ENCODE measurements at regions not wholly inside any gene's neighbourhood (a gene's known extent, or its start where the extent isn't known, plus 50 kb on each side); places are given as distances from the start of the nearest gene placed in this dataset.

DNA sequence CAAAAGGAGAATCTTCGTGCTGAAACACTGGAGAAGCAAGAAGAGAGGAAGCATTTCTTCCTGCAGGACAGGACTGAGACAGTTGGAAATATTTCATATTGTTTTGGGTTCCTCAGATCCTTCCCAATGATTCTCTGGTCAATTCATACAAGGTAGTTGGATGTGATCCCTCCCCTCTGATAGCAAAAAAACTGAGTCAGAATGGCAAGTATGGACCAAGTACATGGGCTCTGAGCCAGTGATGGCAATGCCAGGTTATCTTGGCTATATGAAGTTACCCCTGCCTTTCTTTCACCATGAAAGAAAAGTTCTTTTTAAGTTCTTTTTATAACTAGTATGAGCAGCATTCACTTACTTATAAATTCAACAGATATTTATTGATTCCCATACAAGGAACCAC is 124.4 kb upstream of the PTPRZ1 start:
- no peaks in the 10 kb centered on the region for H3K4me1 Mint-ChIP-seq
- WGBS (ENCODE audit: insufficient coverage), result no CpG with 5 or more reads among the region's 1 CpG
- Histone ChIP-seq H3K4me1 (ENCODE audit: control insufficient read depth in 1 of 2, extremely low read depth in 1 of 2, insufficient read depth in 2 of 2, low read length in 2 of 2) (no peaks in the 10 kb centered on the region), H3K36me3 (ENCODE audit: control insufficient read depth in 2 of 2, extremely low read depth in 1 of 2, insufficient read depth in 1 of 2, low read length in 1 of 2) (no peaks in the 10 kb centered on the region), H3K27me3 (replicated peaks in 1 of 2; ENCODE audit: control insufficient read depth in 2 of 2, extremely low read depth in 1 of 2, insufficient read depth in 2 of 2, low read length in 1 of 2) (no peaks in the 10 kb centered on the region), H3K9me3 (no peaks in the 10 kb centered on the region), H3K4me3 (ENCODE audit: control insufficient read depth in 1 of 2, extremely low read depth in 1 of 2, low read length in 1 of 2) (no peak overlapping the region), H3K27ac (ENCODE audit: low read length) (no peak overlapping the region)
- H3K9me3 Mint-ChIP-seq, result peaks cover 0 to 2% (median 0%) of the 10 kb centered on the region in 3 donors
- no peaks in the 10 kb centered on the region for H3K36me3 Mint-ChIP-seq
- H3K27me3 Mint-ChIP-seq, result peaks cover 0 to 3% of the 10 kb centered on the region in 2 donors
- H3K27ac Mint-ChIP-seq, result no peak overlapping the region
- ATAC-seq (replicated peaks in 1 of 4) (no peak), DNase-seq (no peak)
- no peak overlapping the region for H3K4me3 Mint-ChIP-seq
- CTCF ChIA-PET, result no interaction called here
- POLR2A ChIA-PET, result no interaction called here

DNA sequence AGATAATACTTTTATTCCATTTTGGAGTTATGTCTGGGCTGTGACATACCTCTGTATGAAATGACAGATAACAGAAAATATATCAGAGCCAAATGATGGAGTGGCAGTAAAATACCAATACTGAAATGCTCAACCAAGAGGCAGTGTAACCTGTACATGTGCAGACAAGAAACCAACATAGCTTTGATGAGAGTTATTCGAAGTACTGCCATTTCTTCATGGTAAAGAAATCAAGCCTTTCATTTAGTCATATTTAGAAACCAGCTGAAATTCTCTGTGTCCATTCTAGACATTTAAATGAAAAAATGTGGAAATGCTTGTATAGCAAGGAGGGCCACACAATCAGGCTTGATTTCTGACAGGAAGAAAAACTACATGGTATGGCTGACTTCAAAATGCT is 127.1 kb upstream of the PTPRZ1 start:
- ATAC-seq (replicated peaks in 1 of 4) (no peak), DNase-seq (no peak)
- WGBS (ENCODE audit: insufficient coverage), result no CpG with 5 or more reads among the region's 1 CpG
- Histone ChIP-seq H3K27ac (ENCODE audit: low read length) (no peak overlapping the region), H3K4me1 (ENCODE audit: control insufficient read depth in 1 of 2, extremely low read depth in 1 of 2, insufficient read depth in 2 of 2, low read length in 2 of 2) (no peaks in the 10 kb centered on the region), H3K36me3 (ENCODE audit: control insufficient read depth in 2 of 2, extremely low read depth in 1 of 2, insufficient read depth in 1 of 2, low read length in 1 of 2) (no peaks in the 10 kb centered on the region), H3K9me3 (no peaks in the 10 kb centered on the region), H3K27me3 (replicated peaks in 1 of 2; ENCODE audit: control insufficient read depth in 2 of 2, extremely low read depth in 1 of 2, insufficient read depth in 2 of 2, low read length in 1 of 2) (no peaks in the 10 kb centered on the region), H3K4me3 (ENCODE audit: control insufficient read depth in 1 of 2, extremely low read depth in 1 of 2, low read length in 1 of 2) (no peak overlapping the region)
- no peak overlapping the region for H3K27ac Mint-ChIP-seq
- H3K27me3 Mint-ChIP-seq, result no peaks in the 10 kb centered on the region
- POLR2A ChIA-PET, result no interaction called here
- H3K36me3 Mint-ChIP-seq, result no peaks in the 10 kb centered on the region
- H3K4me1 Mint-ChIP-seq, result no peaks in the 10 kb centered on the region
- H3K9me3 Mint-ChIP-seq, result peaks cover 0 to 4% (median 2%) of the 10 kb centered on the region in 3 donors
- CTCF ChIA-PET, result no interaction called here
- no peak overlapping the region for H3K4me3 Mint-ChIP-seq

DNA sequence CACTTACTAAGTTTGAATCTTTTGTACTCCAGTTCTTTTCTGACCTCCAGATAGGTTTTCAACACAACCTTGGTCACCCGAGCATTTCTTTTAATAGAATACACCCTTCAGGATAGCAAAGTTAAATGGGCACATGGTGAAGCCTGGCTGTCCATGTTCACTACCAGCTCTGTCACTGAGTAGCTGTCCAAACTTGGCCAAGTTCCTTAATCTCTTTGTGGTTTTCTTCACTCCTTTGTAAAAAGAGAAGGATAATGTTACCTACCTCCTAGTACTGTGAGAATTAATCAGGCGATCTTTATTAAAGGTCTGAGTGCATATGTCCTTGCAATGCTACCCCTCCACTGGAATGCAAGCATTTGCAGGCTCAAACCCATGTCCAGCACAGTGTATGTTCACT is 128.1 kb upstream of the PTPRZ1 start:
- Mint-ChIP-seq H3K9me3 (peaks cover 0 to 4% (median 2%) of the 10 kb centered on the region in 3 donors), H3K27ac (no peak overlapping the region), H3K27me3 (no peaks in the 10 kb centered on the region), H3K4me1 (no peaks in the 10 kb centered on the region), H3K36me3 (no peaks in the 10 kb centered on the region), H3K4me3 (no peak overlapping the region)
- no peaks in the 10 kb centered on the region for H3K9me3 ChIP-seq
- no peak for ATAC-seq (replicated peaks in 1 of 4)
- H3K27ac ChIP-seq (ENCODE audit: low read length), result no peak overlapping the region
- no CpG with 5 or more reads among the region's 2 CpGs for WGBS (ENCODE audit: insufficient coverage)
- H3K4me3 ChIP-seq (ENCODE audit: control insufficient read depth in 1 of 2, extremely low read depth in 1 of 2, low read length in 1 of 2), result no peak overlapping the region
- ChIA-PET CTCF (no interaction called here), POLR2A (no interaction called here)
- H3K36me3 ChIP-seq (ENCODE audit: control insufficient read depth in 2 of 2, extremely low read depth in 1 of 2, insufficient read depth in 1 of 2, low read length in 1 of 2), result no peaks in the 10 kb centered on the region
- no peak for DNase-seq
- H3K4me1 ChIP-seq (ENCODE audit: control insufficient read depth in 1 of 2, extremely low read depth in 1 of 2, insufficient read depth in 2 of 2, low read length in 2 of 2), result no peaks in the 10 kb centered on the region
- H3K27me3 ChIP-seq (replicated peaks in 1 of 2; ENCODE audit: control insufficient read depth in 2 of 2, extremely low read depth in 1 of 2, insufficient read depth in 2 of 2, low read length in 1 of 2), result no peaks in the 10 kb centered on the region

DNA sequence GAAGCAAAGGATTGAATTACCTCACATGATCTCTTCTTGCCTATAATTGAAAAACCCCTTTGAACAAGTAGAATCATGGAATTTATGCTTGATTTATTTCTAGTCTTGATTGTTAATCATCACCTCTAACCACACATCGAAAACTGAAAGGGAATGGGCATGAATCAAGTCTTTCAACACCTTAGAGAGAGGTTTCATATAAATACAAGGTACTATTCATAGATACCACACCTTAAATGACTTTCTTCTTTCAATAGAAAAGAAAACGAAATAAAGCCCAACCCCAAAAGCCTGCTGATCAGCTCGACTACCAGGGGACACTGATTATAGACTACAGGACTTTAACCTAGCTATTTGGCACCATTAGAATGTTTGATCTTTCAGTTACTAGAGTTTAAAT is 128.6 kb upstream of the PTPRZ1 start:
- no peak overlapping the region for H3K27ac ChIP-seq (ENCODE audit: low read length)
- Mint-ChIP-seq H3K4me3 (no peak overlapping the region), H3K27me3 (no peaks in the 10 kb centered on the region), H3K4me1 (no peaks in the 10 kb centered on the region), H3K27ac (no peak overlapping the region), H3K36me3 (no peaks in the 10 kb centered on the region), H3K9me3 (peaks cover 0 to 4% (median 2%) of the 10 kb centered on the region in 3 donors)
- ChIA-PET CTCF (no interaction called here), POLR2A (no interaction called here)
- no peak overlapping the region for H3K4me3 ChIP-seq (ENCODE audit: control insufficient read depth in 1 of 2, extremely low read depth in 1 of 2, low read length in 1 of 2)
- no peak for DNase-seq
- H3K9me3 ChIP-seq, result no peaks in the 10 kb centered on the region
- WGBS (ENCODE audit: insufficient coverage), result no CpG with 5 or more reads among the region's 3 CpGs
- no peaks in the 10 kb centered on the region for H3K4me1 ChIP-seq (ENCODE audit: control insufficient read depth in 1 of 2, extremely low read depth in 1 of 2, insufficient read depth in 2 of 2, low read length in 2 of 2)
- ATAC-seq (replicated peaks in 1 of 4), result no peak
- H3K27me3 ChIP-seq (replicated peaks in 1 of 2; ENCODE audit: control insufficient read depth in 2 of 2, extremely low read depth in 1 of 2, insufficient read depth in 2 of 2, low read length in 1 of 2), result no peaks in the 10 kb centered on the region
- no peaks in the 10 kb centered on the region for H3K36me3 ChIP-seq (ENCODE audit: control insufficient read depth in 2 of 2, extremely low read depth in 1 of 2, insufficient read depth in 1 of 2, low read length in 1 of 2)

DNA sequence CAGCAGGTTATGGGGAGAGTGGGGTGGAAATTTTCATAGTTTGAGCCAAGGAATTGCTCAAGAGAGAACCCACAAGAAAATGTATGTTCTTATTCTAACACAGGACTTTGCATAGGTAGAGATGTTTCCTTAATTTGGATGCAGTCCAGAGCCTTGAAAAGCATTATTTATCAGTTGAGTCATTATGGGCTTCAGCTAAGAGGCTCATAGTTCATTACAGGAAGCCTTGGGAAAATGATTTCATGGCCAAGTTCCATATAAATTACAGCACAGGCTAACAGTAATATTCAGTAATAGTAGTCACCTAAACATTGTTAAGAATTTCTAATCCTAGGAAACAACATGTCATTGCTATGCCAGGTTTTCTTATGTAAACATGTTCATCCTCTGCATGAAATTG is 131.1 kb upstream of the PTPRZ1 start:
- Mint-ChIP-seq H3K9me3 (peaks cover 0 to 8% (median 2%) of the 10 kb centered on the region in 3 donors), H3K4me3 (no peak overlapping the region), H3K4me1 (no peaks in the 10 kb centered on the region), H3K27me3 (no peaks in the 10 kb centered on the region), H3K27ac (no peak overlapping the region), H3K36me3 (no peaks in the 10 kb centered on the region)
- no peaks in the 10 kb centered on the region for H3K9me3 ChIP-seq
- no peak for DNase-seq
- no peaks in the 10 kb centered on the region for H3K4me1 ChIP-seq (ENCODE audit: control insufficient read depth in 1 of 2, extremely low read depth in 1 of 2, insufficient read depth in 2 of 2, low read length in 2 of 2)
- no peaks in the 10 kb centered on the region for H3K27me3 ChIP-seq (replicated peaks in 1 of 2; ENCODE audit: control insufficient read depth in 2 of 2, extremely low read depth in 1 of 2, insufficient read depth in 2 of 2, low read length in 1 of 2)
- ChIA-PET CTCF (no interaction called here), POLR2A (no interaction called here)
- no peaks in the 10 kb centered on the region for H3K36me3 ChIP-seq (ENCODE audit: control insufficient read depth in 2 of 2, extremely low read depth in 1 of 2, insufficient read depth in 1 of 2, low read length in 1 of 2)
- no peak overlapping the region for H3K4me3 ChIP-seq (ENCODE audit: control insufficient read depth in 1 of 2, extremely low read depth in 1 of 2, low read length in 1 of 2)
- no peak for ATAC-seq (replicated peaks in 1 of 4)
- no peak overlapping the region for H3K27ac ChIP-seq (ENCODE audit: low read length)

GRCh38 chr7:121739465-121739864 is 133.5 kb upstream of the PTPRZ1 start:
- H3K27me3 Mint-ChIP-seq, result no peaks in the 10 kb centered on the region
- H3K4me1 Mint-ChIP-seq, result no peaks in the 10 kb centered on the region
- ChIA-PET POLR2A (no interaction called here), CTCF (no interaction called here)
- Histone ChIP-seq H3K36me3 (ENCODE audit: control insufficient read depth in 2 of 2, extremely low read depth in 1 of 2, insufficient read depth in 1 of 2, low read length in 1 of 2) (no peaks in the 10 kb centered on the region), H3K4me1 (ENCODE audit: control insufficient read depth in 1 of 2, extremely low read depth in 1 of 2, insufficient read depth in 2 of 2, low read length in 2 of 2) (no peaks in the 10 kb centered on the region), H3K9me3 (no peaks in the 10 kb centered on the region), H3K27me3 (replicated peaks in 1 of 2; ENCODE audit: control insufficient read depth in 2 of 2, extremely low read depth in 1 of 2, insufficient read depth in 2 of 2, low read length in 1 of 2) (no peaks in the 10 kb centered on the region), H3K27ac (ENCODE audit: low read length) (no peak overlapping the region), H3K4me3 (ENCODE audit: control insufficient read depth in 1 of 2, extremely low read depth in 1 of 2, low read length in 1 of 2) (no peak overlapping the region)
- no peak for ATAC-seq (replicated peaks in 1 of 4)
- DNase-seq, result no peak
- H3K27ac Mint-ChIP-seq, result no peak overlapping the region
- 50% methylated on average over 1 of the region's 3 CpGs for WGBS (ENCODE audit: insufficient coverage)
- H3K9me3 Mint-ChIP-seq, result peaks cover 0 to 9% (median 3%) of the 10 kb centered on the region in 3 donors
- no peaks in the 10 kb centered on the region for H3K36me3 Mint-ChIP-seq
- no peak overlapping the region for H3K4me3 Mint-ChIP-seq

DNA sequence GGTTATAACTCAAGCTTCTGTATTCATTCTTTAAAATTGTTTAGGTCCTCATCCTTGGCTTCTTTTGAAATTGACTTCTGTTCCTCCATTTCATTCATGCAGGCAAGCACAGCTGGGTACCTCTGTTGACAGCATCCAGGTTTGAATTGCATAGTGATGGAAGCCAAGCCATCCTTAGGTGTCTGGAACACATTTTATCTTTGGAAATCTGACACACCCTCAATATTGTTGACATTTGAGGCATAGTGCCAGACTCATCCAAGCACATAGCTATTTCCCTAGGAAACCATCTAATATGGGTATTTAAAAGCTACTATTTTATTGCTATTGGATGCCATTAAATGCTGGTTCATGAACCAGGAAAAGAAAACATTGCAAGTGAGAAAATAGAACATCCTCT is 142.1 kb upstream of the PTPRZ1 start:
- Mint-ChIP-seq H3K4me3 (no peak overlapping the region), H3K36me3 (no peaks in the 10 kb centered on the region), H3K27me3 (no peaks in the 10 kb centered on the region), H3K9me3 (peaks cover 12 to 13% (median 12%) of the 10 kb centered on the region in 3 donors), H3K27ac (no peak overlapping the region), H3K4me1 (no peaks in the 10 kb centered on the region)
- no peaks in the 10 kb centered on the region for H3K27me3 ChIP-seq (replicated peaks in 1 of 2; ENCODE audit: control insufficient read depth in 2 of 2, extremely low read depth in 1 of 2, insufficient read depth in 2 of 2, low read length in 1 of 2)
- no peak overlapping the region for H3K4me3 ChIP-seq (ENCODE audit: control insufficient read depth in 1 of 2, extremely low read depth in 1 of 2, low read length in 1 of 2)
- no peak for ATAC-seq (replicated peaks in 1 of 4)
- no peaks in the 10 kb centered on the region for H3K4me1 ChIP-seq (ENCODE audit: control insufficient read depth in 1 of 2, extremely low read depth in 1 of 2, insufficient read depth in 2 of 2, low read length in 2 of 2)
- DNase-seq, result no peak
- no peaks in the 10 kb centered on the region for H3K36me3 ChIP-seq (ENCODE audit: control insufficient read depth in 2 of 2, extremely low read depth in 1 of 2, insufficient read depth in 1 of 2, low read length in 1 of 2)
- H3K9me3 ChIP-seq, result no peaks in the 10 kb centered on the region
- H3K27ac ChIP-seq (ENCODE audit: low read length), result no peak overlapping the region
- CTCF ChIA-PET, result no interaction called here
- POLR2A ChIA-PET, result no interaction called here

Data from T-cell (primary cell).